Activated CD4-positive, CD25-positive, alpha-beta regulatory T cell treated with anti-CD3 and anti-CD28 coated beads, Interleukin-2, amount 50 U/mL, for 16 hours (primary cell): ENCODE measurements at regions not wholly inside any gene's neighbourhood (a gene's known extent, or its start where the extent isn't known, plus 50 kb on each side); places are given as distances from the start of the nearest gene placed in this dataset.
"Not testable (repeated sequence)": the region's sequence is repeated elsewhere in the genome, so short reads cannot be mapped to it uniquely, and the experiment has no call there.

Source experiments
- DNase-seq: peaks from one replicate; pipeline ENCODE4 v3.0.0-alpha.2; 2020; ENCODE audit warnings: low read depth, low spot score

DNA sequence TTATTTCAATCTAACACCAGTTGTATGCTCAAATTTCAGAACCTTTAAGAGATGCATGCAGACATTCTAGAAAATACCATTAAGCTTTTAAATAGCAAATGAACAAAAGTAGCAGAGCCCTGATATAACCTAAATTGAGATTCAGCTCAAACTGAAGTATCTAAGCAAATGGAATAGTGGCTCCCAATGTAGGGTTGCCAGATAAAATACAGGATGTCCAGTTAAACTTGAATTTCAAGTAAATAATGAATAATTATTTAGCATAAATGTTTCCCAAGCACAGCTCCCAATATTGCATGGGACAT, 171.1 kb upstream of the ATP11B start:
- no peak for DNase-seq

DNA sequence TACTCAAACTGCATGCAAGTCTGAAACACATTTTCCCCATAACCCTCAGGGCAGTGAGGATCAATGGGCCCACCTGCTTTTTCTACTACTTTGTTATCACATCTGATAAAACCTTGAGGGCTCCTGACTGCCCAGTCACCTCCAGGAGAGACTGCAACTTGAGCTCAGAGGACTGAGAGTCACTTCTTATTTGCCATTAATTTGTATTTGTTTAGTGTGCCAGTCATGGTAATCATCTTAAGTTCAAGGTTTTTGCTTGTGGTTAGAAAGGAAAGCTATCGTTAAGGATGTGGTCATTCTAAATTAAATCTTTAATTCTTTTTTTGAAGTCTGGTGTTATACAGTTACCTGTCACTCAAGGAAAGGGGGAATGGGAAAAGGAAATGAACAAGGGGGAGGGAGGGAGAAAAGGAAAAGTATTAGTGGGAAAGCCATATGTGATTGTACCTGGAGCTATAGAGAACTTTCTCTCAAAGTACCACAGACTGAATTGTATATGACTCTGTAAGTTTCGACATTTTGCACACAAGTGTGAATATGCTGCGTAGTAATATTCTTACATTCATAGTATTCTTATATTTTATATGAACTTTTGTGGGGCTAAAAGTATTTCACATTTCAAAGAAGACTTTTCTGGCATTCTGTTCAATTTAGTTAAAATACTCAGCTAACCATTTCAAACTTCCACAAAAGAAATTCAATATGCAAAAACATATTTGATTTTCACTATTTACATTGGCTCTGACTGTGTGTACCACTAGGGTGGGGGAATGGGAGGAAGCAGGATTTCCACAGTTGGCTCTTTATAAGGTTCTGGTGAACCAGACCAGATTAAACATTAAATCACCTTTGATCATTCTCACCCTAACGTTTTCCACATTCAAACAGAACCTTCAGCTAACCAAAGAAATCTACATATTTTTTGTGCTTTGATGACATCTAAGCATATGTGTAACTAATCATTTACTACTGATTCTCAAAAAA, 166.5 kb upstream of the ATP11B start:
- DNase-seq, result no peak

DNA sequence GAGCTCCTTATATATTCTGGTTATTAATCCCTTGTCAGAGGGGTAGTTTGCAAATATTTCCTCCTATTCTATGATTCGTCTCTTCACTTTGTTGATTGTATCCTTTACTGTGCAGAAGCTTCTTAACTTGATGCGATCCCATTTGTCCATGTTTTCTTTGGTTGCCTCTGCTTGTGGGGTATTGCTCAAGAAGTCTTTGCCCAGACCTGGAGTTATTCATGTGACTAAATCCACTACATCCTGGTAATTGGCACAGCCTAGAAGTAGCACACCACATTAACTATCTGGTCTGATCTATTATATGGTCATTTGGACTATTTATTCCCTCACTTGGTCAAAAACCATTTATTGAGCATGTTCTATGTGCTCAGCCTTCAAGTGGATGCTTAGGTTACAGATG, 164.8 kb upstream of the ATP11B start:
- no peak for DNase-seq

DNA sequence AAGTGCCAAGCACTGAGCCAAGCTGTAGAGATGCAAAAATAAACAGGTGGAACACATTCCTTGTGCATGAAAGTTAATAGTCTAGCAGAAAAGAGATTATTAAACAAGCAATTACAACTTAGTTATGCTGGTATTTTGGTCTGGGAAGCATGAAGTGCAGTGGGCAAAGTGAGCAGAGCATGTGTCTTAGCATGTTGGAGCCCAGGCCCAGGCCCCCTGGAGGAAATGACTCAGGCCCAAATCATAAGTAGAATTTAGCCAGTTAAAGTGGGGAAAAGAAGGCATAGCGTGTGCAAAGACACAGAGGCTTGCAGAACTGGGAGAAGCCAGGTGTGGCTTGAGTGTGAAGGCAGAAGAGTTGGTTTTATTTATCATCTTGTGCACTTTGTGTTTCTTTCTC, 163.8 kb upstream of the ATP11B start:
- DNase-seq, result no peak

DNA sequence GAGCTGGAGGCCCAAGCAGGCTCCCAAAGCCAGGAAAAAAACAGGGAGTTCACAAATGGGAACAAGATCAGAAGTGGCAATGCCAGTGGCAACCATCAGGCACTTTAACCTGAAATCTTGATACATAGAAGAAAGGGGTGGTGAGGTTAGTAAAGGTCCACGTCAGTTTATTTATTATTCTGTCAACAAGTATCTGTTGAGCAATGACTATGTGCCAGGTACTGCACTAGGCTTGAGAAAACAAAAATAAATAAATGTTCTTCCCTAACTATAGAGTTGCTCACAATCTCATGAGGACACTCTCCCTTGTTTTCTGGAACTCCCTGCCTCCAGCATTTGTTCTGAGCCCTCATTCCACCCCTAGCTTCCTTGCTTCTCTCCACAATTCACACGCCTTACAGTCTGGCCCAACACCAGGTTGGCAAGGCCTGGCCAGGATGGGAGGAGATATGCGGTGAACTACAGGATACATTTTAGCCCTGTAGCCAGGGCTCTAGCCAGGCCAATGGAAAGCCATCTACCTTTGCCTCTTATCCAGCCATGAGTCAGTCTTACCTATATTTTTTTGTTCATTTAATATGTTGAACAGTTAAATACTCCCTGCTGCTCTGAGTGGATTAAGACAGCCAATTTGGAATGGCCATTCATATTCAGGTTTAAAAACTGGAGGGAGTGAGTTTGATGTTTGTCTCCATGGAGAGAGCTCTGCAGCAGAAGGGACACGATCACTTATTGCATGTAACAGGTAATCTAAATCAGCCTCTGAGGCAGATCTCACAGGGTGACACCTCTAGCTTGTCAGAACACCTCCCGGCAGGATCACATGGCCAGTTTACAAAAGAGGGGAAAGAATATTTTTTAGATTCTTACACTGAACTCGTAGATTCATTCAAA, 161.9 kb upstream of the ATP11B start:
- no peak for DNase-seq

DNA sequence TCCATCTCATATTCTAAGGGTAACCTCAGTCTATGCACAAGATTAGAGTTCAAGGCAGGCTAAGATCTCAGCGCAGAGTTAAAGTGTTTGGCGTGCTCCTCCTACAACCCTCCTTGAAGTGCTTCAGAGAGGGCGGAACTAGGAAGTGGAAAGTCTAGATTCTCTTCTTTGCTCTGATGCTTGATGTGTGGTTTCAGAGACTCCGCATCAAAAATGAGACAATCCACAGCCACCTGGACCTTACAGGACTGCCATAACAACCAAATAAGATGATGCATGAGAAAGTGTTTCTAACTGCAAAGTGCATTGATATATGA, 161.3 kb upstream of the ATP11B start:
- no peak for DNase-seq

DNA sequence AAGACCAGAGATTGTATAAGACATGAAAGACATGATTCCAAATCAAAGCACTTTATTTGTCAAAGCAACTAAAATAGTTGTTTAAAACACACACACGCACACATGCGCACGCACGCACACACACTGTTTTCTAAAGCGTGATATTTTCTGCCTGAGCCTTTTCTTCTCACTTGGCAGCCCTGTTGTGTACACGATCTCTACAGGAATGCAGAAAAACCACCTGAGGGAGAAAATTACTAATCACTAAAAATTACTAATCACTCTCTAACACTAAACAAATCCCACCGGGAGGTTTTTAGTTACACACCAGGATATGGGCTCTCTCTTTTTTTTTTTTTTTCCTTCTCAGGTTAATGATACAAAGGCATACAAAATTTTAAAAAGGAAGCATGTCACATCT, 160.1 kb upstream of the ATP11B start:
- no peak for DNase-seq

DNA sequence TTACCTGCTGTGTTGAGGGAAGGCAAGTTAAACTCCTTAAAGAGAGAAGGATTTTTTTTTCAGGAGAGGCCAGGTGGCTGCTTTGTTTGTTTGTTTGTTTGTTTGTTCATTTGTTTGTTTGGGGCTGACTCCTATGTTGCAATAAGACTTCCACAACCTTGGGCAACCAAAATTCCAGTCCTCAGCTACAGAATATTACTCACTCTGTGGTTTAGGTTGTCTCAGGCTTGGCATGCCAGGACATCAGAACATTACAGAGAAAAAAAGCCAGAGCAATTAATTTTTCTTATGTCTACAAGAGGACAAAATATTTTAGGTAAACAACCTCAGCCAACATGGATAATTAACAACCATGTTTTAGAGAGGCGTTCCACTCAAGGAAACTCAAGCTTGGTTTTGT, 156.7 kb upstream of the ATP11B start:
- no peak for DNase-seq

DNA sequence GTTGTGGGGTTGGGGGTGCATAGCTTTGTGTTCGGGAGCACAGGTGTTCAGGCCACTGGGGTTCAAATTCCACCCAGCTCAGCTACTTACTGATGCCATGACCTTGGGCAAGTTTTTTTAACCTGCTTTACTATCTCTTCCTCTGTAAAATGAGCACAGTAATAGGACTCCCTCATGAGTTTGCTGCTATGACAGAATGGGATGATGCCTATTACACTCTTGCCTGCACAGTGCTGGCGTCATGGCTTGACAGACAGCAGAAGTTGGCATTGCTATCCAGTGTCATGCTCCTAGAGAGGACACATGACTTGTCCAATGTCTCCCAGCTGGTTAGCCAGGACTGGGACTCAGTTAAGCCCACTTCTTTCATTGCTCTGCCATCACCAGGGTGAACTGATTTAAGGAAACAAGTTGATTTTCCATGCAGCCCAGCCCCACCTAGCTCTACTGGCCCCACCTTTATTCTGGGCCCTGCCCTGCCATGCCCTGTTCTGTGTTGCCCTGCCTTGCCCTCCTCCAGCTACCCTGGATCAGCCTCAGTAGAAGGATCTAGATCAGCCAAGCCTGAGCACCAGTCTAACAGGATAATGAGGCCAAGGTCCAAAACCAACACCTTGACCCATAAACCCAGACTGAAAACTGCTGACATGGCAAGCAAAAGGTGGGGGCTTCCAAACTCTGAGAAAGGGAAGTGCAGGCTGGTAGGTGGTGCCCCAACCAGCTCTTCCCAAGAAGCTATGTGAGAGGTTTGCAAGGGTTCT, 155.8 kb upstream of the ATP11B start:
- no peak for DNase-seq

DNA sequence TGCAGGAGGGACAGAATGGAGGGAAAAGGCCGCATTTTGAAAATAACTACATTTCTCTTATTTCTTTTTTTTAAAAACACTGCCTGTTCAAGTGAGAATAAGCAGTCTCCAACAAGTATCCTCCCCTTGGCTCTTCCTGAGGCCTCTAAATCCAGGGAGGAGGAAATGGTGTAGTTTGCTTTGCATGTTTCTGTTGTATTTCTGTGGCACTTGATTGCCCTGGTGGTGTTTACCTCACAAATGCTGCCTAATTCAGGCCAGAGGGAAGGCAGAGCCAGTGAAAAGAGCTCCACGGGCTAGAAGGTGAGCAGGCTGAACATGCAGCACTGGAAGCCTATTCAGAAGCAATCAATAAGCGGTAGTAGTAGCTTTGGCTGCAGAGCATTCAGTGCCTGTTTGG, 149.3 kb upstream of the ATP11B start:
- DNase-seq, result no peak

DNA sequence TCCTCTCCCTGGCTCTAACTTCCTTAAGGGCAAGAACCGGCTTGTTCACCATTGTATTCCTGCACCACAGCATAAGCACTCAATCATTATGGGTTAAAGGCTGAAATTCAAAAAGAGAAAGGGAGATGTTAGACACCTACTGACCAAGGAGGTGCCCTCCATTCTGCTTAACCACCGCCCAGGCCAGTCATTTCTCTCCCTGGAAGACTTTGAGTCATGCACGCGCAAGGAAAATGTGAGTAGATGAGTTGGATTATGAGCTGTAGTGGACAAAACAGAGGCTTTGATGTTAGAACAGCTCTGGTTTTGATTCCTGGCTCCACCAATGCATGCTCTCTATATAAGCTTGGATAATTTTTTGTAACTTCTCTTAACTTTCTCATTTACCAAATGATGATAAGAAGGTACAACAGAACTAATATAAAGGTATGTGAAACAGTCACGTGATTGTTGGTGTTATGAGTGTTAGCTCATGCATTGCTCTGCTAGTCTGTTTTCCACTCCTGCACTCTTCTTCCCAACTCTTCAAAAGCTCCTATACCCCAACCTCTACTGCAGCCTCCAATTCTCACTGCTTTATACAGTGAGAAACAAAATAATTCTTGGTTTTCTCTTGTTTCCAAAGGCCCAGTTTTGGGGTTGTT, 148.4 kb upstream of the ATP11B start:
- DNase-seq, result no peak

DNA sequence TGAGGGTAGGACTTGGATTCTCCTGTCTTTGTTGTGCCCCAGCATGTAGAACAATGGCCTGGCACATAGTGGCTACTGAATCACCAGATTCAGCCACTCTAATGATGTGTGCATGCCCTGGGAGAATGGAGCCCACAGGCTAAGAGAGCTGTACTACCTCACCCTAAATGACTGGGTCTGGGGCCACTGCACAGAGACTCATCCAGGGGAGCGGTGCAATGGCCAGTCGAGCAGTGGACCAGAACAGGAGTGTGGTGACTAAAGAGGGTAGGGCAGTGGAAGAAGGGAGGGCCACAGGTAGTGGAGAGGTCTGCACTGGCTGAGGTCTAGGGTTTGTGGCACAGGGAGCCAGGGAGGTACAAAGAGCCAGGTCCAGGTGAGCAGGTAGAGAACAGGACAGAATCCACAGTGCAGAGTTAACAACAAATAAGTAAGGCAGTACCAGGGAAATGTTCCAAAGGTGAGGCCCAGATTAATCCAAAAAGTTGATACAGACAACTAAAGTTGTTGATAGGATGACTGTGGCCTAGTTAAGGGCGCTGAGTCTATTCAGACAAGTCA, 142.7 kb upstream of the ATP11B start:
- DNase-seq, result no peak

DNA sequence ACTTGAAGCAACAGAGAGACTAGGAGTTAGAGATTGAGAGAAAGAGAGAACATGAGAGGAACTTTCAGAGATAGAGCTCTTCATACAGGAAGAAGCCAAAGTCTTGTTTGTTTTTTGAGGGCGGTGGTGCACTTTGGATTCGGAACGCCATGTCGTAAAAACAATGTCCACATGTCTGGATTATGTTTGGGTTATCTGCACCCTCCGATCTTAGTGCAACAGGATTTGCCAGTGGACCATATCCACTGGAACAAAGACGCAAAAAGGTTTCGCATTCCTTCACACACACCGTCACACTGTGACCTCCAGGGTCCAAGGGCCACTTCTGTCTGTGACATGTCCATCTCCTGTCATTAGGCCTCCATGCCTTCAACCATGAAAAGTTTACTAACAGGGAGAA, 141.8 kb upstream of the ATP11B start:
- no peak for DNase-seq

DNA sequence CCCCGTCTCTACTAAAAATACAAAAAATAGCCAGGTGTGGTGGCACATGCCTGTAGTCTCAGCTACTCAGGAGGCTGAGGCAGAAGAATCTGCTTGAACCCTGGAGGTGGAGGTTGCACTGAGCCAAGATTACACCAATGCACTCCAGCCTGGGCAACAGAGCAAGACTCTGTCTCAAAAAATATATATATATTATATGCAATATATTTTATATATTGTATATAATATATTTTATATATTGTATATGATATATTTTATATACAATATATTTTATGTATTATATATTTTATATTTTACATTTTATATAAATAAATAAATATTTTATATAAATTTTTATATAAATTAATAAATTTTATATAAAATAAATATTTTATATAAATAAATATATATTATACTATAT, 140.2 kb upstream of the ATP11B start:
- DNase-seq, result not testable (repeated sequence)

DNA sequence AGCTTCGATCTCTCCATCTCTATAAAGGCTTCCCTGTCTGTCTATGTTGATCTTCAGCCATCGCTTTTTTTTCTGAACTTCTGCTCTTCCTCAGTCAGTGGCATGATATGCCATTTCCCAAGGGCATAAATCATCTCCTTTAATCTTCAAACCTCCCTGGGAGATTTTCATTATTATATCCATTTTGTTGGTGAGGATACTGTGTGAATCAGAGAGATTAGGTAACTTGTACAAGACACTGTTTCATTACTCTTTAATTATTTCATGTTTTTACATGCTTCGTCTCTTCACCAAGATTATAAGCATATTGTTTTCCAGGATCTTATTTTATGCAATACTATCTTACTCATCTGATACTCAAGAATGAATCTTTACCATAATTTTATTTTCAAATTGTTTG, 124.8 kb upstream of the ATP11B start:
- no peak for DNase-seq

DNA sequence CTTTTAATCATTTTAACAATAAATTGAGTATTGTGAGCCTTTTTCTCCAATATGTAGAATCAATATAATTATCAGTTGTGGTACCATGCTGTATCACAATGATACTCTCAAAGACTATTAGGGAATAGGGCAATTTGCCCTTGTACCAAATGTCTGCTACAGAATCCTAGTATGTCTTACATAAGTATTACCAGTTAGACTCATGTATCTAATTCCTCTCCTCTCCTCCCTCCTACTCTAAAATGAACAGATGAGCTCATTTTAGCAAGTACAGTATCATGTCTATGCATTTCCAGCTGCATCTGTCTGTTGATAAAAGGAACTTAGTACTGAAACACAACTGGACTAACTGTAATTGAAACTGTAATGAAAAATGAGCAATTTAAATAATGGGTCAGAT, 124.3 kb upstream of the ATP11B start:
- no peak for DNase-seq

DNA sequence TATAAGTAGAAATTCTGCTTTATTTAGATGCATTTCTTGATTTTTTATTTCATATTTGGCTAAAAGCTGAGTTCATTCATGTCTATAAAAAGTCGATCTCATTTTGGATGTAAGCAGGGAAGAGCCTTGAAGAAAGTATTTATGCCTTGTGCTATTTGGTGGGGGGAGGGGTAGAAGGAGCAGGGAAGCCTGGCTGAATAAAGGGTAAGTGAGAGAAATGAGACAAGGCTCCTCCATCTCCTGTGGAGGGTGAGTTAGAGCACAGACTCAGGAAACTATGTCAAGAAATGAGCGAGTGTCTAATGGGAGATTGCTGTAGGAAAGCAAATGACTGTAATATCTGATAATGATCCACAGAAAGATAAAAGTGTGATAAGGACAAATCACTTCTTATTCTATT, 121.8 kb upstream of the ATP11B start:
- DNase-seq, result no peak

DNA sequence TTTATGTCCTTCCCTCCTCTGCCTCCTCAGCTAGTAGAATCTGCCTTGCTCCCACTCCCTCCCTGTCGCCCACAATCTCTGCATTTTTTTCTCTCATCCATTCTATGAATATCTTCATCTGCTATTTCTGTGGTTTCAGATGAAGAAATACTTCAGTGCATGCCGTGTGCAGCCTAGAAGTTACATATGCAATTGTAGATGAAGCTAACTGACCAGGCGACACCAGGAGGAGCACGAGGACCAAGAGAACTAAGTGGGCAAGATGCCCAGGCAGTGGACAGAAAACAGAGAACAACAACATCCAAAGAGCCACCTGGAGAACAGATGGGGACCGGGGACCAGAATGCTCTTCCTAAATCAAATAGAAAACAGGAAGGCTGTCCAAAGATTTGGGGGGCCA, 121.4 kb upstream of the ATP11B start:
- DNase-seq, result no peak

DNA sequence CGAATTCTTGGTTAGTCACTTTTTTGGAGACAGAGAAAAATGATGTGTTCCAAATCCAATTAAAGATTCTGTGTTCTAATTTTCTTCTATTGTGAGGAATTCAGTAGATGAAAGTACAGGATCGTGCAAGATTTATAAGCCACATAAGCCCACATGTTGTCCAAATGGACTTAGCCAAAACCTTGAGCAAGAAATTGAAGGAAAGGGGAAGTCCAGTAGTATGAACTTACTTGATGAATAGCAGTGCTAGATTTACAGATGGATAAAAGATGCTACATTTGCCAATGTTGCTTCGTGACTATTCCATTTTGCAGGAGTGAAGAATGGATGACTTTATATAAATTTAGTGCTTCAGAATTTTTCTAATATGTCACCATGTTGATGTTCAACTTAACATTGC, 120.0 kb upstream of the ATP11B start:
- DNase-seq, result no peak

DNA sequence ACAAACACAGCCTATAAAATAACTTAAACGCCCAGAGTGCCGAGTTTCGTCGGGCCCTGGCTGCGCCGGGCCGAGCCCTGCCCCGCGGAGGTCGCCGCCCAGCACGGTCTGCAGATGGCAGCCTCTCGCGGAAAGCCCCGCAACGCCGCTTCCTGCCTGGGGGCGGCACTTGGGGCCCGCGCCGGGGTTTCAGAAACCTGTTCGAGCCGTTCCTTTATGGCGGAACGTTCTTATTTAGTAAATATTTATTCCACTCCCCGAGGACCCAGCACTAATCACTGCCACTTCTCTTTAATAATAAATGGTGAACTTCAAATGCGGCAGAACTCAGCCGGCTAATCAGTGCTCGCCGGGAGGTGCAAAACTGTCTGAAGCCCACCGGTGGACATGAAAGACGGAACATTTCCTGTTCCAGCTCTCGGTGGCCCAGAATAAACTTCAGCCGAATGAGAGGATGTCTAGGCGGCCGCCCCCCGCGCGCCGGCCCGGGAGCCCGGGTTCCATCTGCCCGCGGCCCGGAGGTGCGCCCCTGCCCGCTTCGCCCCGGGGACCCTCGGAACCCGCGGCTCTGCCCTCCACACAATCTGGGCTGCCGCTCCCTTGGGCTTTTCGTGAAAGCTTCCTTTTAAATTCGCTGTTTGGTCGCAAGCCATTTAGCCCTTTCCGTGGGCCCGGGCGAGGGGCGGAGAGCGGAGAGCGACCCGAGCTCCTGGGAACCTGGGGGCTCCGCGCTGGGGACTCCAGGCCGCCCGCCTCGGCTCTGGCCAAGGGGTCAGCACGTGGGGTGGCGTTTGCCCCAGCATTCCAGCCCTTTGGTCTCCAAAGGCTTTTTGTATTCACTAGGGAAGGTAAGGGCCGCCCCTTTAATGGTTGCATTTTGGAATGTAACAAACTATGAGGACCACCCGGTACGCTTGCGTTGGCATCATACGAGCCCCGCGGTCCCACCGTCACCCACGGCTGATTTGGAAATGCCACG, 110.8 kb upstream of the ATP11B start:
- no peak for DNase-seq
